ENCODE measurements at regions not wholly inside any gene's neighbourhood (a gene's known extent, or its start where the extent isn't known, plus 50 kb on each side); places are given as distances from the start of the nearest gene placed in this dataset.
A peak's percentile ranks its signal among the peaks of the same experiment; 100 is the strongest.

DNA sequence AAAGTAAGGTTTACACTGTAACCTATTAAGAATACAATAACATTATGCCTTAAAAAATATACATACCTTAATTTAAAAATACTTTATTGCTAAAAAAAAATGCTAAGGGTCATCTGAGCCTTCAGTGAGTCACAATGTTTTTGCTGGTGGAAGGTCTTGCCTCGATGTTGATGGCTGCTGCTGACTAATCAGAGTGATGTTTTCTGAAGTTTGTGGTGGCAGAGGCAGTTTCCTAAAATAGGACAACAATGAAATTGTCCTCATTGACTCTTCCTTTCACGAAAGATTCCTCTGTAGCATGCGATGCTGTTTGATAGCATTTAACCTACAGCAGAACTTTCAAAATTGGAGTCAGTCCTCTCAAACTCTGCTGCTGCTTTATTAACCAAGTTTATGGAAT, 97.6 kb downstream of the FAT3 start (continued):
- TF ChIP-seq, protein P1, sequence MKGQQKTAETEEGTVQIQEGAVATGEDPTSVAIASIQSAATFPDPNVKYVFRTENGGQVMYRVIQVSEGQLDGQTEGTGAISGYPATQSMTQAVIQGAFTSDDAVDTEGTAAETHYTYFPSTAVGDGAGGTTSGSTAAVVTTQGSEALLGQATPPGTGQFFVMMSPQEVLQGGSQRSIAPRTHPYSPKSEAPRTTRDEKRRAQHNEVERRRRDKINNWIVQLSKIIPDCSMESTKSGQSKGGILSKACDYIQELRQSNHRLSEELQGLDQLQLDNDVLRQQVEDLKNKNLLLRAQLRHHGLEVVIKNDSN (IDR thresholded peaks at IDR 0.05; ENCODE audit: borderline replicate concordance, low read depth) = no peak
- TF ChIP-seq JUND (IDR thresholded peaks at IDR 0.05) = peak; percentile 19; the same call in 1 of the 2 replicates

GRCh38 chr11:92324890-92325289, 100.3 kb downstream of the FAT3 start:
- TF ChIP-seq CHD2 (IDR thresholded peaks at IDR 0.05; ENCODE audit: low read length, partially characterized antibody) (no peak), POLR2AphosphoS5 (IDR thresholded peaks at IDR 0.05; ENCODE audit: low read depth, low read length) (no peak), GATA2 (CRISPR knock-in tag; IDR thresholded peaks at IDR 0.05) (no peak)
- H3F3A ChIP-seq (replicated peaks; ENCODE audit: insufficient read depth) = peaks cover 9% of the 10 kb centered on the region
- H4K20me1 ChIP-seq (ENCODE audit: insufficient read depth) = no peaks in the 10 kb centered on the region
- no peak for DNase-seq
- H3K4me2 ChIP-seq = no peak overlapping the region
- no peak overlapping the region for H3K9ac ChIP-seq
- H3K36me3 ChIP-seq (replicated peaks in 1 of 2; ENCODE audit: control insufficient read depth in 1 of 2, insufficient read depth in 2 of 2, low read length in 1 of 2) = peaks cover 0 to 6% of the 10 kb centered on the region in 2 experiments
- no peak overlapping the region for H3K4me3 ChIP-seq (ENCODE audit: low read depth in 2 of 2, low read length in 1 of 2)
- POLR2A ChIA-PET = no interaction called here
- no peak overlapping the region for H3K27ac ChIP-seq (ENCODE audit: low read depth in 2 of 2, low read length in 1 of 2)
- CTCF ChIA-PET = interaction anchor here (1.1 kb wide), 1 partner anchor 18 kb away, joined by 3 read pairs; no protein-coding TSS in a partner anchor
- no peaks in the 10 kb centered on the region for H3K79me2 ChIP-seq (ENCODE audit: insufficient read depth)
- H3K9me2 ChIP-seq = no peaks in the 10 kb centered on the region
- 63% methylated on average over 1 of the region's 1 CpG for whole genome bisulfite sequencing (ENCODE audit: low lambda C conversion rate)
- no peaks in the 10 kb centered on the region for H3K27me3 ChIP-seq (ENCODE audit: insufficient read depth)
- no peaks in the 10 kb centered on the region for H3K4me1 ChIP-seq (ENCODE audit: control insufficient read depth in 1 of 2, insufficient read depth in 2 of 2, low read depth in 1 of 2, low read length in 1 of 2)
- H3K9me3 ChIP-seq = no peaks in the 10 kb centered on the region
- no peak overlapping the region for H2AFZ ChIP-seq (ENCODE audit: low read depth)

GRCh38 chr11:92325416-92325815, 100.8 kb downstream of the FAT3 start:
- CTCF ChIA-PET = interaction anchor here (1.1 kb wide), 1 partner anchor 18 kb away, joined by 3 read pairs; no protein-coding TSS in a partner anchor
- H3K9me3 ChIP-seq = no peaks in the 10 kb centered on the region
- DNase-seq = no peak
- 76% methylated on average over 3 of the region's 3 CpGs for WGBS (ENCODE audit: low lambda C conversion rate)
- H3K27ac ChIP-seq (ENCODE audit: low read depth in 2 of 2, low read length in 1 of 2) = no peak overlapping the region
- H3K9ac ChIP-seq = no peak overlapping the region
- H3K9me2 ChIP-seq = no peaks in the 10 kb centered on the region
- H3K36me3 ChIP-seq (replicated peaks in 1 of 2; ENCODE audit: control insufficient read depth in 1 of 2, insufficient read depth in 2 of 2, low read length in 1 of 2) = peaks cover 0 to 6% of the 10 kb centered on the region in 2 experiments
- no peaks in the 10 kb centered on the region for H3K27me3 ChIP-seq (ENCODE audit: insufficient read depth)
- H3F3A ChIP-seq (replicated peaks; ENCODE audit: insufficient read depth) = peaks cover 9% of the 10 kb centered on the region
- no peaks in the 10 kb centered on the region for H3K79me2 ChIP-seq (ENCODE audit: insufficient read depth)
- H3K4me2 ChIP-seq = no peak overlapping the region
- POLR2A ChIA-PET = no interaction called here
- H3K4me3 ChIP-seq (ENCODE audit: low read depth in 2 of 2, low read length in 1 of 2) = no peak overlapping the region
- no peaks in the 10 kb centered on the region for H3K4me1 ChIP-seq (ENCODE audit: control insufficient read depth in 1 of 2, insufficient read depth in 2 of 2, low read depth in 1 of 2, low read length in 1 of 2)
- TF ChIP-seq RAD21 (IDR thresholded peaks at IDR 0.05; ENCODE audit: low read length) = no peak
- TF ChIP-seq, protein P2, sequence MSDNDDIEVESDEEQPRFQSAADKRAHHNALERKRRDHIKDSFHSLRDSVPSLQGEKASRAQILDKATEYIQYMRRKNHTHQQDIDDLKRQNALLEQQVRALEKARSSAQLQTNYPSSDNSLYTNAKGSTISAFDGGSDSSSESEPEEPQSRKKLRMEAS (IDR thresholded peaks at IDR 0.05; ENCODE audit: low read depth) = no peak
- TF ChIP-seq, protein P1 (IDR thresholded peaks at IDR 0.05; ENCODE audit: borderline replicate concordance, low read depth) = no peak
- no peaks in the 10 kb centered on the region for H4K20me1 ChIP-seq (ENCODE audit: insufficient read depth)
- H2AFZ ChIP-seq (ENCODE audit: low read depth) = no peak overlapping the region

DNA sequence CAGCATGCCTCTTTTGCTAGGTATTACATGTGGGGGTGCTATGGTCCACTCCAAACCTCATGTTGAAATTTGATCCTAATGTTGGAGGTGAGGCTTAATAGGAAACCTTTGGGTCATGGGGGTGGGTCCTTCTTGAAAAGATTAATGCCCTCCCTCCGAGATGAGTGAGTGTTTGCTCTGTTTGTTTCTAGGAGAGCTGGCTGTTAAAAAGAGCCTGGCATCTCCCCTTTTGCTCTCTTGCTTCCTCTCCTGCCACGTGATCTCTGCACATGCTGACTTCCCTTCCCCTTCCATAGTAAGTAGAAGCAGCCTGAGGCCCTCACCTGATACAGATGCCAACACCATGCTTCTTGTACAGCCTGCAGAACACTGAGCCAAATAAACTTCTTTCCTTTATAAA, 104.5 kb downstream of the FAT3 start:
- 54% methylated on average over 2 of the region's 2 CpGs for WGBS (ENCODE audit: low lambda C conversion rate)
- ChIA-PET POLR2A (no interaction called here), CTCF (interaction anchor here (0.7 kb wide), 1 partner anchor 19 kb away, joined by 3 read pairs; no protein-coding TSS in a partner anchor)
- no peaks in the 10 kb centered on the region for H3K9me2 ChIP-seq
- H3F3A ChIP-seq (replicated peaks; ENCODE audit: insufficient read depth) = no peaks in the 10 kb centered on the region
- H2AFZ ChIP-seq (ENCODE audit: low read depth) = no peak overlapping the region
- no peaks in the 10 kb centered on the region for H3K27me3 ChIP-seq (ENCODE audit: insufficient read depth)
- no peaks in the 10 kb centered on the region for H4K20me1 ChIP-seq (ENCODE audit: insufficient read depth)
- H3K4me3 ChIP-seq (ENCODE audit: low read depth in 2 of 2, low read length in 1 of 2) = no peak overlapping the region
- no peak overlapping the region for H3K4me2 ChIP-seq
- no peak overlapping the region for H3K9ac ChIP-seq
- H3K9me3 ChIP-seq = no peaks in the 10 kb centered on the region
- DNase-seq = no peak
- H3K79me2 ChIP-seq (ENCODE audit: insufficient read depth) = no peaks in the 10 kb centered on the region
- H3K27ac ChIP-seq (ENCODE audit: low read depth in 2 of 2, low read length in 1 of 2) = no peak overlapping the region
- peaks cover 0 to 3% of the 10 kb centered on the region in 2 experiments; a peak in 1 of 4 replicates for H3K4me1 ChIP-seq (ENCODE audit: control insufficient read depth in 1 of 2, insufficient read depth in 2 of 2, low read depth in 1 of 2, low read length in 1 of 2)
- H3K36me3 ChIP-seq (replicated peaks in 1 of 2; ENCODE audit: control insufficient read depth in 1 of 2, insufficient read depth in 2 of 2, low read length in 1 of 2) = no peaks in the 10 kb centered on the region
- TF ChIP-seq FOSL2 (IDR thresholded peaks at IDR 0.05; ENCODE audit: borderline replicate concordance, low read depth) (no peak), SIN3A (IDR thresholded peaks at IDR 0.05; ENCODE audit: borderline replicate concordance, low read depth, low read length) (no peak), MXI1 (IDR thresholded peaks at IDR 0.05; ENCODE audit: low read depth, low read length) (no peak), RAD21 (IDR thresholded peaks at IDR 0.05; ENCODE audit: low read length) (no peak), NRF1 (IDR thresholded peaks at IDR 0.05; ENCODE audit: low read depth, low read length) (no peak), YY1 (IDR thresholded peaks at IDR 0.05; ENCODE audit: low read depth) (no peak), TAF1 (IDR thresholded peaks at IDR 0.05; ENCODE audit: borderline replicate concordance, low read depth, low read length) (no peak), ELF1 (IDR thresholded peaks at IDR 0.05) (no peak), EZH2phosphoT487 (IDR thresholded peaks at IDR 0.05; ENCODE audit: borderline replicate concordance, low read depth) (no peak)
- TF ChIP-seq, protein P3, sequence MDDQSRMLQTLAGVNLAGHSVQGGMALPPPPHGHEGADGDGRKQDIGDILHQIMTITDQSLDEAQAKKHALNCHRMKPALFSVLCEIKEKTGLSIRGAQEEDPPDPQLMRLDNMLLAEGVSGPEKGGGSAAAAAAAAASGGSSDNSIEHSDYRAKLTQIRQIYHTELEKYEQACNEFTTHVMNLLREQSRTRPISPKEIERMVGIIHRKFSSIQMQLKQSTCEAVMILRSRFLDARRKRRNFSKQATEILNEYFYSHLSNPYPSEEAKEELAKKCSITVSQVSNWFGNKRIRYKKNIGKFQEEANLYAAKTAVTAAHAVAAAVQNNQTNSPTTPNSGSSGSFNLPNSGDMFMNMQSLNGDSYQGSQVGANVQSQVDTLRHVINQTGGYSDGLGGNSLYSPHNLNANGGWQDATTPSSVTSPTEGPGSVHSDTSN (IDR thresholded peaks at IDR 0.05) = no peak
- TF ChIP-seq, protein P4, sequence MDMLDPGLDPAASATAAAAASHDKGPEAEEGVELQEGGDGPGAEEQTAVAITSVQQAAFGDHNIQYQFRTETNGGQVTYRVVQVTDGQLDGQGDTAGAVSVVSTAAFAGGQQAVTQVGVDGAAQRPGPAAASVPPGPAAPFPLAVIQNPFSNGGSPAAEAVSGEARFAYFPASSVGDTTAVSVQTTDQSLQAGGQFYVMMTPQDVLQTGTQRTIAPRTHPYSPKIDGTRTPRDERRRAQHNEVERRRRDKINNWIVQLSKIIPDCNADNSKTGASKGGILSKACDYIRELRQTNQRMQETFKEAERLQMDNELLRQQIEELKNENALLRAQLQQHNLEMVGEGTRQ (IDR thresholded peaks at IDR 0.05; ENCODE audit: borderline replicate concordance, low read depth, low read length) = no peak

Data from SK-N-SH (cell line).